KMS-11 (cell line): ENCODE measurements at regions not wholly inside any gene's neighbourhood (a gene's known extent, or its start where the extent isn't known, plus 50 kb on each side); places are given as distances from the start of the nearest gene placed in this dataset.

Source experiments
- H2AFZ ChIP-seq: fragments of 200-600 bp; sonication (generic); 2 replicates; pipeline ENCODE4 v1.6.1; 2016; ENCODE audit warnings: antibody characterized with exemption, mixed run types, low read depth
- H3K27ac ChIP-seq: fragments of 200-600 bp; sonication (generic); 2 replicates; pipeline ENCODE4 v1.6.1; 2016; ENCODE audit warnings: mild to moderate bottlenecking, mixed run types
- H3K27me3 ChIP-seq: fragments of 200-600 bp; sonication (generic); 2 replicates; pipeline ENCODE4 v1.6.1; 2017; ENCODE audit warnings: mild to moderate bottlenecking, low read depth, mixed run types, moderate library complexity; ENCODE audit not compliant: insufficient read depth
- H3K36me3 ChIP-seq: fragments of 200-600 bp; sonication (generic); 2 replicates; pipeline ENCODE4 v1.6.1; 2017; ENCODE audit warnings: mild to moderate bottlenecking, mixed run types; ENCODE audit not compliant: insufficient read depth
- H3K4me1 ChIP-seq: fragments of 200-600 bp; sonication (generic); 2 replicates; pipeline ENCODE4 v1.6.1; 2016; ENCODE audit warnings: mild to moderate bottlenecking, low read depth, mixed run types; ENCODE audit not compliant: poor library complexity, severe bottlenecking
- H3K4me2 ChIP-seq: fragments of 200-600 bp; sonication (generic); 2 replicates; pipeline ENCODE4 v1.7.0; 2016; ENCODE audit warnings: mild to moderate bottlenecking, mixed run types
- H3K4me3 ChIP-seq: fragments of 200-600 bp; sonication (generic); IDR thresholded peaks from 2 replicates; pipeline ENCODE4 v1.6.1; 2017; ENCODE audit warnings: low read depth, low read length, mixed read lengths; ENCODE audit not compliant: insufficient read depth
- H3K79me2 ChIP-seq: fragments of 200-600 bp; sonication (generic); 2 replicates; pipeline ENCODE4 v1.6.1; 2016; ENCODE audit warnings: low read depth, mixed run types; ENCODE audit not compliant: insufficient read depth
- H3K9ac ChIP-seq: fragments of 200-600 bp; sonication (generic); 2 replicates; pipeline ENCODE4 v1.6.1; 2016; ENCODE audit warnings: mild to moderate bottlenecking, mixed run types
- H4K20me1 ChIP-seq: fragments of 200-600 bp; sonication (generic); 2 replicates; pipeline ENCODE4 v1.6.1; 2016; ENCODE audit warnings: mild to moderate bottlenecking, mixed run types; ENCODE audit not compliant: insufficient read depth
- TF ChIP-seq, protein P1 (sequence below): fragments of 200-600 bp; sonication (generic); conservative IDR thresholded peaks from 2 replicates; pipeline ENCODE4 v1.6.1; 2017; ENCODE audit warnings: low read depth, mild to moderate bottlenecking, antibody characterized with exemption, low read length, moderate library complexity, mixed read lengths

DNA sequence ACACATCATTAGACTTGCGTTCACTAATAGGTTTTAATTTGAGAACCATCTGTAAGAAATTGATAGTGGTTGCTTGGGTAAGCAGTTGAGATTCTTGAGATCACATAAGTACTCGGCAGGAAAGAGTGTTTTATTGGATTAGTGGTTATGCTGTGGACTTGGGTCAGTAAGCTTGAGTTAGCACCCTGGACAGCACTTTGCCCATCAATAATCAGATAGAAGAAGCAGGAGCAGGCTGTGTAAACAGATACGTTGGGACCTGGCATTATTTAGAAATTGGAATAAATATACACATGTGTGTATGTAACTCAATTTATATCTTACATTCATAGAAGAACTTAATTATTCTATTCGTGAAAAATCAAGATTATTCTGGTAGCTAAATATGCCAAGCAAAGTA, 357.5 kb upstream of the SMIM31 start:
- no peak overlapping the region for H3K9ac ChIP-seq
- H3K4me1 ChIP-seq, result no peaks in the 10 kb centered on the region
- H4K20me1 ChIP-seq, result no peaks in the 10 kb centered on the region
- no peaks in the 10 kb centered on the region for H3K79me2 ChIP-seq
- H3K4me2 ChIP-seq, result no peak overlapping the region
- TF ChIP-seq, protein P1, sequence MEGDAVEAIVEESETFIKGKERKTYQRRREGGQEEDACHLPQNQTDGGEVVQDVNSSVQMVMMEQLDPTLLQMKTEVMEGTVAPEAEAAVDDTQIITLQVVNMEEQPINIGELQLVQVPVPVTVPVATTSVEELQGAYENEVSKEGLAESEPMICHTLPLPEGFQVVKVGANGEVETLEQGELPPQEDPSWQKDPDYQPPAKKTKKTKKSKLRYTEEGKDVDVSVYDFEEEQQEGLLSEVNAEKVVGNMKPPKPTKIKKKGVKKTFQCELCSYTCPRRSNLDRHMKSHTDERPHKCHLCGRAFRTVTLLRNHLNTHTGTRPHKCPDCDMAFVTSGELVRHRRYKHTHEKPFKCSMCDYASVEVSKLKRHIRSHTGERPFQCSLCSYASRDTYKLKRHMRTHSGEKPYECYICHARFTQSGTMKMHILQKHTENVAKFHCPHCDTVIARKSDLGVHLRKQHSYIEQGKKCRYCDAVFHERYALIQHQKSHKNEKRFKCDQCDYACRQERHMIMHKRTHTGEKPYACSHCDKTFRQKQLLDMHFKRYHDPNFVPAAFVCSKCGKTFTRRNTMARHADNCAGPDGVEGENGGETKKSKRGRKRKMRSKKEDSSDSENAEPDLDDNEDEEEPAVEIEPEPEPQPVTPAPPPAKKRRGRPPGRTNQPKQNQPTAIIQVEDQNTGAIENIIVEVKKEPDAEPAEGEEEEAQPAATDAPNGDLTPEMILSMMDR, result no peak
- H3K27me3 ChIP-seq, result no peaks in the 10 kb centered on the region
- no peaks in the 10 kb centered on the region for H3K36me3 ChIP-seq
- no peak overlapping the region for H3K27ac ChIP-seq
- H3K4me3 ChIP-seq, result no peak overlapping the region
- no peak overlapping the region for H2AFZ ChIP-seq

DNA sequence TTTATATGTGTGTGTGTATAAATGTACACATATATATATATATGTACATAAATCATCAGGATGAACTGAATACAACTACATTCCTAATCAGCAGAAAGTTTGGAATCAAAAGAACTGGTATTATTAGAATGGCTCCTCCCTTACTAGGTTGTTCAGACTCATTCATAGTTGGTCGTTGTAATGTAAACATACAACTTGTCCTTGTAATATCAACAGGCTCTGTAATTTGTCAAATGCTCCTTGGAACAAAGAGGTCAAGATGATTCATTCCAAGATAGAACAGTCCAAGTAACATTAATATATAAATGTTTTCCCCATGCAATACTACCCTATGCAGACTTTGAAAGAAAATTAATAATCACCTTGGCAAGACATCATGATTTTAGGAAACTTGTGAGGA, 351.4 kb upstream of the SMIM31 start:
- Histone ChIP-seq H3K36me3 (no peaks in the 10 kb centered on the region), H4K20me1 (no peaks in the 10 kb centered on the region), H3K4me3 (no peak overlapping the region), H3K9ac (no peak overlapping the region), H2AFZ (no peak overlapping the region), H3K4me2 (no peak overlapping the region), H3K27ac (no peak overlapping the region), H3K4me1 (no peaks in the 10 kb centered on the region), H3K79me2 (no peaks in the 10 kb centered on the region), H3K27me3 (no peaks in the 10 kb centered on the region)
- TF ChIP-seq, protein P1, result no peak

DNA sequence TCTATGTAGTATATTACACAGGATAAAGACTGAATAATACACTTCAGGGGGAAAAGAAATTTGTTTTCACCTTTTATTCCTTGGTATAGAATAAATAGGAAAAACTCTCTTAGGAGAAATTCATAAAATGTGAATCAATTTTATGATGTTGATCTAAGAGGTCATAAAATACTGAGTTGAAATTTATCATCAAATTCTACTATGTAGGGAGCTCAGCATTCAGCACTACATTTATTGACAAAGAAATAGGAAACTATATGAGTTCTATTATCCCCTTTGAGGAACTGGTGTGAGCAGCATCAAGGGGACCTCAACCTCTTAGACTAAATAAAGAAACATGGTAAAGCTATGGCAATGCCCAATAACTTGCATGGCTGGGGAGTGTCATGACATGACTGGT, 348.2 kb upstream of the SMIM31 start:
- TF ChIP-seq, protein P1, result no peak
- no peaks in the 10 kb centered on the region for H3K79me2 ChIP-seq
- no peak overlapping the region for H3K9ac ChIP-seq
- no peak overlapping the region for H3K4me2 ChIP-seq
- H3K27me3 ChIP-seq, result no peaks in the 10 kb centered on the region
- H3K4me1 ChIP-seq, result no peaks in the 10 kb centered on the region
- H3K36me3 ChIP-seq, result no peaks in the 10 kb centered on the region
- H3K4me3 ChIP-seq, result no peak overlapping the region
- H3K27ac ChIP-seq, result no peak overlapping the region
- H2AFZ ChIP-seq, result no peak overlapping the region
- H4K20me1 ChIP-seq, result no peaks in the 10 kb centered on the region

DNA sequence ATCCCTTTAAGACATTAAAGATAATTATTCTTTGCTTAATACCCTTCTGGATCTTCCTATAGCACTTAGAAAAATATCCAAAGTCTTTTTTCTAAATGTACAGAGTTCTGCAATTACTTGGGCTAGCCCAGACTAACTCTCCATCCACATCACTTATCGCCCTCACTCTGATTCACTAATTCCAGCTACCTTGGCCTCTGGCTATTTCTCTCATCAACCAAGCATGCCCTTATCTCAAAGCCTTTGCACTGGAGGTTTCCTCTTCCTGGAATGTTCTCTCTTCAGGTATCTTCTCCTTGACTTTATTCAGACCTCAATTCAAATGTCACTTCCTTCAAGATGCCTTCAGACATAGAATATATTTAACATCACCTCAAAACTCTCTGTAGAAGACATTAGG, 345.1 kb upstream of the SMIM31 start:
- Histone ChIP-seq H4K20me1 (no peaks in the 10 kb centered on the region), H3K36me3 (no peaks in the 10 kb centered on the region), H3K4me3 (no peak overlapping the region), H2AFZ (no peak overlapping the region), H3K79me2 (no peaks in the 10 kb centered on the region), H3K27me3 (no peaks in the 10 kb centered on the region), H3K4me1 (no peaks in the 10 kb centered on the region), H3K4me2 (no peak overlapping the region), H3K27ac (no peak overlapping the region), H3K9ac (no peak overlapping the region)
- TF ChIP-seq, protein P1, result no peak

DNA sequence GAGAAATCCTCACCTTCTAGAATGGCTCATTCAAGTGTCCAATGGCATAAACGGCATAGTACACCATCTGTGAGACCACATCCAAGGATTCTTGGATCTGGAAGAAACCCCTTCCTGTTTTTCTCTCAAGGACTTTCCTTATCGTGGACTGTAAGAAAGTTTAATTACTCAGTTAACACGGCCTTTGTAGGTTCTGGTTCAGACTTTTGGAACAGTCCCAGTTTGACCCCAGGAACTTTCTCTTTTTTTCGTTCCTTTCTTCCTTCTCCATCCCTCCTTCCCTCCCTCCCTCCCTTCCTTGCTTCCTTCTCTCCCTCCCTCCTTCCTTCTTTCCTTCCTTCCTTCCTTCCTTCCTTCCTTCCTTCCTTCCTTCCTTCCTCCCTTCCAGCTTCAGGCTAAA, 343.5 kb upstream of the SMIM31 start:
- H3K4me2 ChIP-seq, result no peak overlapping the region
- H3K9ac ChIP-seq, result no peak overlapping the region
- no peaks in the 10 kb centered on the region for H3K27me3 ChIP-seq
- no peaks in the 10 kb centered on the region for H3K4me1 ChIP-seq
- TF ChIP-seq, protein P1, result no peak
- no peaks in the 10 kb centered on the region for H3K36me3 ChIP-seq
- H4K20me1 ChIP-seq, result no peaks in the 10 kb centered on the region
- no peak overlapping the region for H2AFZ ChIP-seq
- H3K27ac ChIP-seq, result no peak overlapping the region
- H3K4me3 ChIP-seq, result no peak overlapping the region
- no peaks in the 10 kb centered on the region for H3K79me2 ChIP-seq
